22Rv1 (cell line): ENCODE measurements at regions not wholly inside any gene's neighbourhood (a gene's known extent, or its start where the extent isn't known, plus 50 kb on each side); places are given as distances from the start of the nearest gene placed in this dataset.

Experiments used
- H3K27ac ChIP-seq: fragments of 450-650 bp; 2 replicates; pipeline ENCODE4 v1.5.1; 2017
- CTCF ChIP-seq: fragments of 450-650 bp; IDR thresholded peaks from 2 replicates; pipeline ENCODE4 v1.5.1; 2017; ENCODE audit warnings: mild to moderate bottlenecking
- ZFX ChIP-seq: fragments of 450-650 bp; IDR thresholded peaks from 2 replicates; pipeline ENCODE4 v1.6.1; 2017; ENCODE audit warnings: antibody characterized with exemption, borderline replicate concordance

- TF ChIP-seq ZFX: no peak
- H3K27ac ChIP-seq: no peak overlapping the region
These were observed 370.0 kb upstream of the SPTLC3 start for GRCh38 chr20:12638633-12639312.

- TF ChIP-seq ZFX (no peak), CTCF (no peak)
- H3K27ac ChIP-seq: no peak overlapping the region
These were observed 368.5 kb upstream of the SPTLC3 start for GRCh38 chr20:12640251-12640650.

- TF ChIP-seq ZFX: no peak
- no peak for TF ChIP-seq CTCF
These were observed 367.2 kb upstream of the SPTLC3 start for GRCh38 chr20:12641619-12642018.

GRCh38 chr20:12644461-12644860, 364.3 kb upstream of the SPTLC3 start:
- H3K27ac ChIP-seq: no peak overlapping the region
- TF ChIP-seq CTCF (no peak), ZFX (no peak)

More at GRCh38 chr20:12641619-12642018, 367.2 kb upstream of the SPTLC3 start:
- H3K27ac ChIP-seq: no peak overlapping the region

GRCh38 chr20:12649234-12649633, 359.5 kb upstream of the SPTLC3 start:
- no peak overlapping the region for H3K27ac ChIP-seq
- TF ChIP-seq ZFX (no peak), CTCF (no peak)

- no peak for TF ChIP-seq ZFX
- TF ChIP-seq CTCF: no peak
- H3K27ac ChIP-seq: no peak overlapping the region
These were observed 355.1 kb upstream of the SPTLC3 start for GRCh38 chr20:12653642-12654041.

- H3K27ac ChIP-seq: no peak overlapping the region
- TF ChIP-seq CTCF: no peak
- TF ChIP-seq ZFX: no peak
These were observed 348.8 kb upstream of the SPTLC3 start for GRCh38 chr20:12659942-12660341.

- H3K27ac ChIP-seq: no peak overlapping the region
- no peak for TF ChIP-seq ZFX
- peak; percentile 45 for TF ChIP-seq CTCF
These were observed 347.9 kb upstream of the SPTLC3 start for GRCh38 chr20:12660918-12661317.
